Epidermal melanocyte (primary cell): ENCODE measurements at regions not wholly inside any gene's neighbourhood (a gene's known extent, or its start where the extent isn't known, plus 50 kb on each side); places are given as distances from the start of the nearest gene placed in this dataset.
"Not testable (repeated sequence)": the region's sequence is repeated elsewhere in the genome, so short reads cannot be mapped to it uniquely, and the experiment has no call there.

Experiments used
- DNase-seq: peaks from one replicate; pipeline ENCODE4 v3.0.0; 2011; ENCODE audit warnings: low spot score; ENCODE audit not compliant: insufficient read length

DNA sequence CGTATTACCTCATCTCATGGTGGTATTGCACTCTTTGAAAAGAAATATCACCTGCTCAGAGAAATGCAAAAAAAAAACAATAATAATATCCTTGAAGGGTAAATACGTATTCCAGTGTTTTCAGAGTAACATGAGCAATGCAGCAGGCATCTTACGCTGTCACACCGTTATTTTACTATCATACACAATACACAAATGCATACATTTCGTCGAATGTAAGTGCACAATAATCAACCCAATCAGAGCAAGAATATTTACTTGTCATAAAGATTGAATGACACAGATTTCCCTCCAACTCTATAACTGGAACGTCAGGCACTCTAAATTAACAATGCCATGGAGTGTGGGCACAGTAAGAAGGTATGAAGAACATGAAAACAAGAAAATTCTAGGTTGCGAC lies 1050.1 kb downstream of the PLA2G4A start:
- no peak for DNase-seq

DNA sequence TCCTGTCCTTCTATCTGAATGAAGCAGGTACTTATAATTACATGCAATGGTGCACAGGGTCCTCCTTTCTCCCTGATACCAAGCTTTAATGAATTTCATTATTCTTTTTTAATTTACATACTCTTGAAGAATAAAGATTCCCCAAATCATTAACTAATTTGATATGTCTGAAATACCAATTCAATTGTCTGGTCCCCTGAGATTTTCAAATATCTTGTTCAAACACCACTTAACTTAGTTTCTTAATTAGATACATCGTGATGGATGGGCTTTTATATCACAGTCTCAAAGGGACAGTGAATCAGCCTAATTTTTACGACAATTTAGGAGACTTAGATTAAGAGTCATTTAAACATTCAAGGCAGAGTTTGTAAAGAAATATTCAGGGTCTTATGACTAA lies 1054.6 kb downstream of the PLA2G4A start:
- DNase-seq = no peak

DNA sequence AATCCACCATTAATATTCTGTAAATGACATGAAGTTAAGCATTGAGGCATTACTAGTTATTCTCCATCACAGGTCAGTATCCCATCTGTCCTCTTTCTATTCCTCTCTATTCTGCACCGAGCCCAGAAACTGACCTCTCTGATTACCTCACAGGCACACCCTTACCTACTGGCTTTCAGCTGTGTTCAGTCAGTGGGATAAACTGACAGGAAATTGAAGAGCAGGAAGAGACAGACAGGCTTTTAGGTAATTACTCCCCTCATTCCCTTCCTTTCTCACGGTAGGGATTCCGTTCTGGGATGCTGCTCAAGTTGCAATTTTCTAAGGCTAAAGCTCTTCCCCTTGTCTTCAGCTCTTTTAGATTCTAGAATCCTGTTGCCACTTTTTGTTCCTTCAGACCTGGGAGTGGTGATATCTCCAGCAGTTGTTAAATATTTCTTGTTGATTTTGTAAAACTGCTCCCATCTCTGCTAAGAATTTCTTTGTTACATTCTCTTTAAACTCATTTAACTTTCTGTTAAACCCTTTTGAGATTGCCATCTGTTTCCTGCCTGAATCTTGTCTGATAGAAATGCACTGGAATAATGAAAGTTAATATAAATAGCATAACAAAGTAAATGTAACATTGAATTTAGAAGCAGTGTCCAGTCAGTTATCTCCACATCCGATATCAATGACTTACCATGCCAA lies 1063.4 kb downstream of the PLA2G4A start:
- no peak for DNase-seq

- DNase-seq = no peak
Observed at GRCh38 chr1:187892683-187893039, 1063.9 kb downstream of the PLA2G4A start.

- DNase-seq = no peak
Observed at GRCh38 chr1:187893471-187893870, 1064.7 kb downstream of the PLA2G4A start.

DNA sequence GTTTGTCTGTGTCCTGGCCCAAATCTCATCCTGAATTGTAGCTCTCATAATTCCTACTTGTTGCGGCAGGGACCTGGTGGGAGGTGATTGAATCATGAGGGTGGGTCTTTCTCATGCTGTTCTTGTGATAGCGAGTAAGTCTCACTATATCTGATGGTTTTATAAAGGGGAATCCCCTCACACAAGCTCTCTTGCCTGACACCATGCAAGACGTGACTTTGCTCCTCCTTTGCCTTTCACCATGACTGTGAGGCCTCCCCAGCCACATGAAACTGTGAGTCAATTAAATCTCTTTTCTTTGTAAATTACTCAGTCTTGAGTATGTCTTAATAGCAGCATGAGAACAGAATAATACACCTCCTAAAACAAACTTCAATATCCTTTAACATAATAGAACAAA lies 1065.6 kb downstream of the PLA2G4A start:
- DNase-seq = no peak

DNA sequence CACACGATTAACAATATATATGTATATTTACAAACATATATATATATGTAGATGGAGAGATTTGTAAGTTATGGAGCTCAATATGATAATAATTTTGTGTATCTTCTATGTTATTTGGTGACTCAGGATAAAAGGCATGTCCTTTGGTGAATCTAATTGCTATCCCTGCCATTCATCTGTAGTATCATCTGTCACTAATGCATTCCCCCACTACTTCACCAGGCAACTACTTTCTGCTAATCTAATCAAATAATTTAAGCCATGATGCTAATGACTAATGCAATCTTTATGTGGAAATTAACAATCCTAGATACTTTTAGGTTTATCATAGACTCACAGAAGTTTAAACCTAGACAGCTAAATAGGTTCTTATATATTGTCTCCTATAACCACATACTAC lies 1074.5 kb downstream of the PLA2G4A start:
- no peak for DNase-seq

DNA sequence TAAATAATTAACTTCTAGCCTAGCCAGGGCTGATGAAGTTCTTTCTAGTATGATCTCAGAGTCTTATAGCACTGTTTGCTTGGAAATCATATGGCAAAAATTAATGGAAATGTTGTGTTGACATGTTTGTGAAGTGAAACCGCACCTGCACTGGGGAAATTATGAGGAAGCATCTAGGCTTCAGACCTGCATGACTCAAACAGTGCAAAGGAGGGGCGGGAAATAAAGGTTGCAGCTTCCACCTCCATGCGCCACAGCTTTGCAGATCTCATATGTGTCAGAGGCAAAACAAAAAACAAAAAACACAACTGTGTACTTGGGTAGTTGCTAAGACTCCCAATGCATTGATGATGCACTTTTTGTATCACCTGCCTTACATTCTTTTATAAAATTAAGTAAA lies 1080.6 kb downstream of the PLA2G4A start:
- no peak for DNase-seq

- no peak for DNase-seq
Observed at GRCh38 chr1:187911820-187912219, 1083.1 kb downstream of the PLA2G4A start.

- DNase-seq = no peak
Observed at GRCh38 chr1:187920976-187921375, 1092.2 kb downstream of the PLA2G4A start.

DNA sequence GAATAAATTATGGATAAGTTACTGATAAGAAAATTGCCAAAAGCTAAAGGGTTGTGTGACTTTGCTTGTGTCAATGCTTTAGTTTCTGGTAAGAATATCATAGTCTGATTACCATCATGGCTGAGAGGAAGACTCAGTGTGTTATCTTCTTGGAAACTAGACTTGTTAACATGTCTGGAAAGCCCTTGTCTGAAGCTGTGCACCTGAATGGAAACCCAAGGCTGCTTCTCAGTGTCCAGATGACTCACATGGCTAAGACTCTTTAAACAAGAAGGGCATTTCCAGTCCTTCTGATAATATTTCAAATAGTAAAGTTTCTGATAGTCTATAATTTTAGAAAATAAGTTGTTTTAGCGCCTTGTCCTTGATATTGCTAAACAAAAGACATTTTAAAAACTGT lies 1092.7 kb downstream of the PLA2G4A start:
- no peak for DNase-seq

DNA sequence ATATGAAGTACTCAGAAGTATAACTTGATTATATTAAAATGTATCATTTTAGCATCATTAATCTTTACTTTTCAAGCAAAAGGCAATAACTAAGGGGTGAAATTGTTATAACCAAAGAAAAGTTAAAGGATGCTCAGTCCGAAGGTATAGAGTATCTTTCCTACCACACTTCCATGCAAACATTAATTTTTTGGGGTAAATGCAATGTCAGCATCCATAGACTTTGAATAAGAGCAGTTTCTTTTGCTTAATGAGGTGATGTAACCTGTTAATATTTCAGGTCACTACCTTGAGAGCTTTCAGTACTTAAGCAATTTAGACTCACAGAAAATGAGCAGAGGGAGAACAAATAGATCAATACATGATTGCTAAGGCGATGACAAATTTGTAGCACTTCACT lies 1093.5 kb downstream of the PLA2G4A start:
- no peak for DNase-seq

DNA sequence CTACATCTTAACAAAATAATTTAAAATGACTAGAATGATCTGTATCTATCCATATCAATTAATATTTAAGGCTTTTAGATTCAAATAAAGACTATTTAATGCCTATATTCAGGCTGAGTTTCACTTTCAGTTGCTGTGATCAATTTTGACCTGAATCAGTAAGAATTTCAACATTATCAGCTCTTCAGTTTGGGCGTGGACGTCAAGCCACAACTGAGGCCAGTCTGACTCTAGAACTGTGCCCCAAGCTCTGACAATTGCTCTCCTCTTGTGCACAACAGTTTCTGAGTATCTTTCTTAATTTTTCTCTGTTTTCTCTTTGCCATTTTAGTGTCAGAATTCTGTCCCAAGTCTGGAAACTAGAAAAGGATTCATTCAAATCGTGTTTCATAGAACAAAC lies 1095.5 kb downstream of the PLA2G4A start:
- no peak for DNase-seq

DNA sequence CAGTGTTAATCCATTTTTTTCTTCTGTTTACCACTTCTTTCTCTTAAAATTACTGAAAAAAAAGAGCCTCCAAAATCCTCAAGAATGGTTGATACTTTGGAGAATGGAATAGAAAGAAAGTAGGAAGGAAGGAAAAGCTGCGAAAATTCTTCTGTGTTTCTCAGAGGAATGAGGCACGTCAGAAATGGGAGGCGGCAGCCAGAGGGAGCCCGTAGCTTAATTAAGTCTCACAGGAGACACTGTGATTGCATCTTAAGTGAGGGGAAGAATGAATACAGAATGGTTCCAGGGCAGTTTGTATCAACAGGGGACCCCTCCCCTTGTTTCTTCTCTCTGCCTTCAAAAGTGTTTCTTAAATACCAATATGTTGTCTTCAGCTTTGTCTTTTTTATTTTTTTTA lies 1099.5 kb downstream of the PLA2G4A start:
- peak; percentile 20 for DNase-seq

DNA sequence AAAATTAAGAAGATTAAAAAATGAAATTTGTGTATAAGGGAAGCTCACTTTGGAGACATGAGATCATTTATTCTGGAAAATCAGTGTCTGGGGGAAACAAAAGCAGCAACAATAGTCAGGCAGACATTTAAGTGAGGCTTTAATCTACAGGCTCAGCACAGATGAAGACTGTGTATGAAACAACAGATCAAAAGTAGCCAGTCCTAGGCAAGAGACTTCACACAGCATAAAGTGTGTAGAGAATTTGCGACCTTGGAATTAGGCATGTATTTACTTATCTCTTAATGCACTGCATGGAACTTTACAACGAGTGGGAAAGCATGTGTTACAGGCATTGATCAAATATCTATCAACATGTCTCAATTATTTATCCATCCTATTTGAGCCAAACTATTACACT lies 1099.9 kb downstream of the PLA2G4A start:
- DNase-seq = no peak

DNA sequence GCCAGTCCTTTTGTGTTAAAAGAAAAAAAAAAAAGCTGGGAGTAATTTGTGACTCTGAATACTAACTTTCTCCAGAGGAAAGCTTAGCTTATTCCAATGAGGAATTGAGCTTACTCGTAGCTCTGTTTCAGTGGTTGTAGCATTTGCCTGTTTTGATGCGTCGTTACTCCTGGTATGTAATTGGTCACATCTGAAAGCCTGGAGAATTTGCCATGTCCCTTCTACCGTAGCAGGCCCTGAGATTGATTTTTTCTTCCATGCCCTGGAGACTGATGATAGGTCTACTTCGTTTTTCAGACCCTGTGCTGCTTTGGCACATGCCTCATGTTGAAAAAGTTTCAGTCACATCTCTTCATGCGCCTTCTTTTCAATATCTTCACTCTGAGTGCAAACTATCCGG lies 1103.0 kb downstream of the PLA2G4A start:
- DNase-seq = no peak

GRCh38 chr1:187933562-187934419 lies 1105.0 kb downstream of the PLA2G4A start:
- no peak for DNase-seq

GRCh38 chr1:187936667-187937066 lies 1107.9 kb downstream of the PLA2G4A start:
- no peak for DNase-seq

- DNase-seq = no peak
Observed at GRCh38 chr1:187938092-187938491, 1109.3 kb downstream of the PLA2G4A start.

- DNase-seq = no peak
Observed at GRCh38 chr1:187942986-187943385, 1114.2 kb downstream of the PLA2G4A start.

GRCh38 chr1:187943606-187944403 lies 1115.1 kb downstream of the PLA2G4A start:
- DNase-seq = no peak

GRCh38 chr1:187946661-187947060 lies 1117.9 kb downstream of the PLA2G4A start:
- DNase-seq = not testable (repeated sequence)
